Tongue (tissue), 1 donor: ENCODE measurements at regions not wholly inside any gene's neighbourhood (a gene's known extent, or its start where the extent isn't known, plus 50 kb on each side); places are given as distances from the start of the nearest gene placed in this dataset.

Experiments used
- DNase-seq: peaks from one replicate; pipeline ENCODE4 v3.0.0-alpha.2; 2015

- DNase-seq: no peak
Measured at GRCh38 chr18:43574974-43575373, 297.7 kb upstream of the SYT4 start.

DNA sequence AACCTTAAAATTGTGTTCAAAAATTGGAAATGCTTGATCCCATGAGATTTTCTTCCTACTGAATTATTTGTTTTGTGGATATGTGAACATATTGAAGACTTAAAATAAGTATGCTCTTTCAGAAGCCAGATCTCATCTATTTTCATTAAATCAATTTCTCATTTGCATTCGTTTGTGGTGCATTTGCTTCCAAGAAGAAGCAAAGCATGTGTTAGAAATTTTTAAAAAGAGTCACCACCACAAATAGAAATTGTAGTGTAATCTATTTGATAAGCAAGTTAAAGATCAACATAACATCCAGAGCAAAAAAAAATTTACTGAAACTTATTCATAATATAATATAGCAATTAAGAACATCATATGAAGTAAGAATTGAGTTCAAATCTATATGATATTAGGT, 300.9 kb upstream of the SYT4 start:
- no peak for DNase-seq

GRCh38 chr18:43578706-43579105, 301.4 kb upstream of the SYT4 start:
- DNase-seq: peak; percentile 27

DNA sequence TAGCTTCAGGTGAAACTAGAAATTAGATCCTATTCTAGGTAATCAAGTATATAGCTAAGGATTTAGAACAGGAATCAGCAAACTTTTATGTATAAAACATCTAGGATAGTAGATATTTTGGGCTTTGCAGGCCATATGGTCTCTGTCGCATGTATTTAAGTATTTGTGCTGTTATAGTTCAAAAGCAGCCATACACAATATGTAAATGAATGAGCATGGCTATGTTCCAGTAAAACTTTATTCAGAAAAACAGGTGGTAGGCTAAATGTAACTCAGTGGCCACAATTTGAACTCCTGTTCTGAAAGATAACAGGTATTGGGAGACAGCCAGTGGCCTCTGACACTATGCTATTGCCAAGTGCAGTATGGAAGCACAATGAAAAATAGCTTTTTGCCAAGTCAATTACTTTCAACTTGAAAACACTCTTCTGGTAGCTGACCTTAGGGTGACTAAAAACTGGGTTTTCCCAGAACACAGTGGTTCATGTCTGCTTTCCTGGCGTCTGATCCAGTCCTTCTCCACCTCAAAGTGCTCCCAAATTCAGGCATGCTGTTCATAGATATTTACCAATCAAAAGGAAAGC, 304.7 kb upstream of the SYT4 start:
- peak; percentile 9 for DNase-seq

DNA sequence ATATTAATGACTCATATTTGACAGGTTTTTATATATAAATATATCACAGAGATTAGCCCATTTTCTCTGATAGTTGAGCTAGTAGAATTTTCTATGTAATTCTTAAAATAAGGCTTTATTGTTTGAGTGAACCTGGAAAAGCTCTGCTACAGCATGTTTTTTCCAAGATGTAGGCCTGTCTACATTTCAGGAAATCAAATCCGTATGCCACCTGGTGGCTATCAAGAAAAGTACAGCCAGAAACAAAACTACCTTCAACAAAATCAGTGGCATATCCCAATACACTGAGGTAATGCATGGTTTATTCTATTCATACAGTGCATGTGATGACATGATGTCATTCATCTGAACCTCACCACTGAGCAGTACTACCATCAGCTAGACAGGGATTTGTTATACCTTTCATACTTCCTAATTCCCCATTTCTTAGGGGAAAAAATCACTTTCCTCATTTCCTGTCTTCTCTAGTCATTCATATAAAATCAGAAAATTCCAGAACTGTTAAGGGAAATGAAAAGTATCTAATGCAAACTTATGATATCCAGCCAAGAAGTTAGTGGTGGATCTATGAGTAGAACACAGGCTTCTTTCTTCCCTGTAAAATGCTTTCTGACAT, 310.4 kb upstream of the SYT4 start:
- DNase-seq: peak; percentile 61

GRCh38 chr18:43588838-43589237, 311.5 kb upstream of the SYT4 start:
- no peak for DNase-seq

- no peak for DNase-seq
Measured at GRCh38 chr18:43589611-43590151, 312.4 kb upstream of the SYT4 start.

- no peak for DNase-seq
Measured at GRCh38 chr18:43590182-43590903, 313.1 kb upstream of the SYT4 start.

- no peak for DNase-seq
Measured at GRCh38 chr18:43592269-43592668, 315.0 kb upstream of the SYT4 start.

- peak; percentile 40 for DNase-seq
Measured at GRCh38 chr18:43596105-43596712, 318.9 kb upstream of the SYT4 start.

DNA sequence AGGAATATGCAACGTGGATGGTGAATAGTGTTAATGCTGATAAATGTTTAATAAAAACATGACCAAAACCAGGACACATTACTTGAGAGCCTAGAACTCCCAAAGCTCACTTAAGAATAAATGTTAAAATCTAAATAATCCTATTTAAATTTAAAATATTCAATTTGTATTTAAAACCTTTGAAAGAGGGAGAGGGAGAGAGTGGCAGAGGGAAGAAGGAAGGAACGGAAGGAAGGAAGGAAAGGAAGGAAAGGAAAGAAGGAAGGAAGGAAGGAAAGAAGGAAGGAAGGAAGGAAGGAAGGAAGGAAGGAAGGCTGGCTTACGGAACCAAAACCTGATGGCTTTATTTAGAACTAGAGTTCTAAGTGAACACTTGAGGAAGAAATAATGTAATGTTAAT, 324.1 kb upstream of the SYT4 start:
- no peak for DNase-seq

DNA sequence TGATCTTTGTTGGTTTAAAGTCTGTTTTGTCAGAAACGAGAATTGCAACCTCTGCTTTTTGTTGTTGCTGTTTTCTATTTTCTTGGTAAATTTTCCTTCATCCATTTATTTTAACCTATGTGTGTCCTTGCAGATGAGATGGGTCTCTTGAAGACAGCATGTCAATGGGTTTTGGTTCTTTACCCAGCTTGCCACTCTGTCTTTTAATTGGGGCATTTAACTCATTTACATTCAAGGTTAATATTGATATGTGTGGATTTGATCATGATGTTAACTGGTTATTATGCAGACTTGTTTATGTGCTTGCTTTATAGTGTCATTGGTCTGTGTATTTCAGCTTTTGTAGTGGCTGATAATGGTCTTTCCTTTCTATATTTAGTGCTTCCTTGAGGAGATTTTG, 327.9 kb upstream of the SYT4 start:
- no peak for DNase-seq

DNA sequence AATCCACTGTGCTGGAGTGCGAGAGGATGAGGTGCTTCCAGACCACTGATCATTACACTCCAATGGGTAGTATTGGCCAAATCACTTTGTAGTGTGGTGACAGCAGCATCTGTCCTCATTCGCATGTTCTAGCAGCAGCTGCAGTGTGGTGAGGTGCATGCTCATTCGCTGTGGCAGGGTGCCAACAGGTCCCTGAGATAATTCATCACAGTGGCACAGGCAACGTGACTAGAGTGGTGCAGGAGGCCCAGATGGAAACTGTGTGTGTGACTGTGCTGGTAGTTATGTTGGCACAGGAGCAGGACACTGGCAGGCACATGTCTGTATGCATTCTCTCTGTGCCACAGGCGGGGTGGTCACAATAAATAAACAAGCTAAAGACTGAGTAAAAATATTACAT, 329.5 kb upstream of the SYT4 start:
- DNase-seq: peak; percentile 13

GRCh38 chr18:43620936-43621335, 343.6 kb upstream of the SYT4 start:
- DNase-seq: peak; percentile 73

DNA sequence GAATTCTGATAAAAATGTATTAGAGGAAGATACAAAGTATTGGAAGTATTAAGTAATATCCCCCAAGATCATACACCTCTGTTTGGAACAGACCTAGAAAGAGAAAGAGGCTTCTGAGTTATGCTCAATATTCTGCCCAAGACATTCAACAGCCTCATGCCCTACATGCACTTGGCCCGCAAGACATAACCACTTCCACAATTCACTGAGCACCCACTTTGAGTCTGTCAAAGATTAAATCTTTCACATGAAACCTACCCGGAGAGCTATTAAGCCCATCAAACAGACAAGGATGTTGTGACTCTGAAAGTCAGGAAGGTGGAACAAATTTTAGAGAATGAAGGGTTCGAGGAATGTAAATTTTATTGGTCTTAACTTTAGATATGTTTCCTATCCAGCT, 344.7 kb upstream of the SYT4 start:
- no peak for DNase-seq

DNA sequence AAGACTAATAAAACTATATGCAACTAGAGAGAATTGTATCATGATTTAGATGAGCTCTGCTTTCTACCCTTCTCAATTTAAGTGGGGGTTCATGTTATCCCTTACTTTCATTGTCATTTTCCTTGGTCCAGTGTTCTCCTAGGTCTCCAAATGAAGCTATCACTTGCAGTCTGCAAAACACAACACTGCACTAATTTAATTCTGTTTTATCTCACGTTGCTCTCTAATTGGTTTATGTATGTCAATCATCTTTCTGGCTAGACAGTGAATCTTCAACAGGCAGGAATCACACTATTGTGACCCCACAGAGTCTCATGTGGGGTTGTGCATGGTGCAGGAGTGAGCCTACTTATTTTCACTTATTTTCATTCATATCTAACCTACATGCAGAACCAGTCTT, 348.3 kb upstream of the SYT4 start:
- no peak for DNase-seq

DNA sequence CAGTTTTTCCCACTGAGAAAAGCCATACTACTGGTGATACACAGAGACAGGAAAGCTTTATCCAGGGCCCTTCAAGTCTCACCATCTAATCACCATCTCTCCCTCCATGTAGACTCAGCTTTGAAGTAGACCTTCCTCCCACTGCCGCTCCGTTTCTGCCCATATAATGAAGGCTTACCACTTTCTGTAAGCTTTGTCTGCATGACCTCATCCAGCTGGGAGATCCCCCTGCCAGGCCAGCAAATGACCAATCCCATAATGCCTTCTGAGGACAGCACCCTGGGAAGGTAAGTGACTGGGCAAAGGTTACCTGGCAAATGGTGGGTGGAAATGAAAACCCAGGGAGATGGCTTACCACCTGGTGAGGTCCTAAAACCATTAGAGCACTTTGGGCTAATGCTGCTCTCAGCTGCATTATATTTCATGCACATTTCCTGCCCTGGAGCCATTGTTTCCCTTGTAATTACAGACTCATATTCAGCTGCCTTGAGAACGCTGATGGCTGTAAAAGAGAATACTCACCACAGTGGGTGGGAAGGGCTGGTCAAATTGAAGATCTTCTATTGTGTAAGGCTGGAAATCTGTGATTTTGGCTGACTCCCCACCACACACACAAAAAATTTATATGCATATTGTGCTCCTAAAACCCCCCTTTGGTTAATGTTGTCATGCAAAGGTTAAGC, 350.7 kb upstream of the SYT4 start:
- DNase-seq: no peak

DNA sequence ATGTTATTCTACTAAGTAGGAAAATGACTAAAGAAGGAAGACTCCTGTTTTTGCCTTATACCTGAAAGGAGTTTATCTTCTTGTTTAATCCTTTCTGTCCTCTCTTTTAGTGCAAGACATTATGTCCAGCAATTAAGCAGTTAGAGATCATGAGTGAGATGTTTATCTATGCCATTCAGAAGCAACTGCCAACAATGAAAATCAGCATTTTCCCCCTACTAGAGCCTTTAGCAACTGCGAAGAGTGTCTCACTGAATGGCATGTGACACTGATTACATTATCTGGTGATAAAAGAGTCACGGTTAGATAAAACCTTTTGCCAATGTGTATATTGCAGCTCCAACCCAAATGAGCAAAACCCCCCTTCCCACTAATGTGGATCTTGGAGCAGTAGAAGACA, 357.7 kb upstream of the SYT4 start:
- DNase-seq: no peak

GRCh38 chr18:43635397-43635796, 358.1 kb upstream of the SYT4 start:
- no peak for DNase-seq

DNA sequence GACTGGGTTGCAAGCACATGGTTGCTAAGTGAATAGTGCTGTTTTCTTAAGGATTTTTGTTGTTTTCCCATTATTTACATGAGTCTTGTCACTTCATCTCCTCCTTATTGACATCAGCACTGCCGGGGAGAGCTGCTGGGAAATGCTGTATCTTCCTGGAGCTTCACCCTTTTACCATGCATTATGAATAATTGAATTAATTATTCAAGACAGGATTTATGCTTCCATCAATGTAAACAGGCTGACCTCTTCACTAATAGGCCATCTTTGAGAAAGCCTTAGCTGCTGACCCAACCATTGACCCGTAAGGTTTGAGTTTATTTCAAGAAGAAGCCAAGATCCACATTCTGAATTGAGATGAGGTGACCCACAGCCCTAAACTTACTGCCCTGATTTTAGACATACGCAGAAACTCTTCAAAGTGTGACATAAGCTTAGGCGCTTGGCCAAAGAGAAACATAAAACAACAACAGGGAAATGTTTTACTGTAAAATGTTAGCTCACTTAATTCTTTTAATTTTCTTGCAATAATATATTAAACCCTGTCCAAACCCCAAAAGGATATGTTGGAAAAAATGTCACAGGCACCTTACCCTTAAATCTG, 365.5 kb upstream of the SYT4 start:
- DNase-seq: no peak

- no peak for DNase-seq
Measured at GRCh38 chr18:43648002-43648401, 370.7 kb upstream of the SYT4 start.
